ENCODE measurements at regions not wholly inside any gene's neighbourhood (a gene's known extent, or its start where the extent isn't known, plus 50 kb on each side); places are given as distances from the start of the nearest gene placed in this dataset.
"Not testable (repeated sequence)": the region's sequence is repeated elsewhere in the genome, so short reads cannot be mapped to it uniquely, and the experiment has no call there.

DNA sequence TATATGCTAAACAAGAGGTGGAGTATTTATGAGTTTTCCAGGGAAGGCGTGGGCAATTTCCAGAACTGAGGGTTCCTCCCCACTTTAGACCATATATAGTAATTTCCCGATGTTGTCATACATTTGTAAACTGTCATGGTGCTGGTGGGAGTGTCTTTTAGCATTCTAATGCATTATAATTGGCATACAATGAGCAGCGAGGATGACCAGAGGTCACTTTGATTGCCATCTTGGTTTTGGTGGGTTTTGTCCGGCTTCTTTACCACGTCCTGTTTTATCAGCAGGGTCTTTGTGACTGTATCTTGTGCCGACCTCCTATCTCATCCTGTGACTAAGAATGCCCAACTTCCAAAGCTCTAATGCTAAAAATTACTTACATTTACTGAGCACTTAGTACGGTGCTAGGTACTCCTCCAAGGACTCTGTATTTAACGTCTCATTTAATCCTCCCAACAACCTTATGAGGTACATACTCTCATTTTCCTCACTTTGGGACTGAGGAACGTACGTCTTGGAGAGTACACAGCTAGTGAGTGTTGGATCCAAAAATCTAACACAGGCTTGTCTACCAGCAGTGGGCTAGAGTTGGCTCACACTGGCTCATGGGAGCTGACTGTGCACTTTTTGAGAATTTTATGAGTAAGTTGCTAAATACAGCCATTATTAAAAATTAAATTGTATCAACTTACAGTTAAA is 144.8 kb upstream of the NEBL start:
- no peak for DNase-seq (ENCODE audit: low read depth in 4 of 4, low spot score in 3 of 4)

DNA sequence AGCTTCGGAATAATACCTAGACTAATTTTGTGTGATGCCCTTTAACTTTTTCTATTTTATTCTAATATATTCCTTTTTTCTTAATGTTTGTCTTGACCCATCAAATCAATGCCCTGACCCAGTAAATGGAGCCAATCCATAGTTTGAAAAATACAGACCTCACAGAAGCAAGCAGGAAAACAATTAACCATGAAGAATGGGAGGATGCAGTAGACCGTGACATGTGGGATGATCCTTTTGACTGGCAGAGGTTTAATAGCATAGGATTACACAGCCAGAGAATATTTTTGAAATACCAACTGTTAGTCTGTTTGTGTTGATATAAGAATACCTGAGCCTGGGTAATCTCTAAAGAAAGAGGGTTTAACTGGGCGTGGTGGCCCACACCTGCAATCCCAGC is 142.6 kb upstream of the NEBL start:
- DNase-seq (ENCODE audit: low read depth in 4 of 4, low spot score in 3 of 4) = no peak

DNA sequence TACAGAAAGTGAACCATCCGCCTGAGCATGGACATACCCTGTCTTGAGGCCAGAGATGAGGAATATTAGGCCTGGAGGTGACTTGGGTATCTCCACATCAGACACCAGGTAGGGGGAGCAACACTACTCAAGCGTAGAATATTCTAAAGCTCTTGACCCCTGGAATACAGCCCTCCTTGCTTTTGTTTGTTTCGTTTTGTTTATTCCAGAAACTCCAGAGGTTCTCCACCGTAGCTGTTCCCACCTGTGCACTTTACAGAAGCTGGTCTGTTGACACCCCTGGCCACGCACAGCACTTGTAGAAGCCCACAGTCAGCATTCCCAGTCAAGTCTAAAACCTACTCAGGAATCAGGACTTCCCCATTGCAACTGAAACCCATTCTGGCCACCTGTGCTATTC is 139.6 kb upstream of the NEBL start:
- DNase-seq (ENCODE audit: low read depth in 4 of 4, low spot score in 3 of 4) = no peak

DNA sequence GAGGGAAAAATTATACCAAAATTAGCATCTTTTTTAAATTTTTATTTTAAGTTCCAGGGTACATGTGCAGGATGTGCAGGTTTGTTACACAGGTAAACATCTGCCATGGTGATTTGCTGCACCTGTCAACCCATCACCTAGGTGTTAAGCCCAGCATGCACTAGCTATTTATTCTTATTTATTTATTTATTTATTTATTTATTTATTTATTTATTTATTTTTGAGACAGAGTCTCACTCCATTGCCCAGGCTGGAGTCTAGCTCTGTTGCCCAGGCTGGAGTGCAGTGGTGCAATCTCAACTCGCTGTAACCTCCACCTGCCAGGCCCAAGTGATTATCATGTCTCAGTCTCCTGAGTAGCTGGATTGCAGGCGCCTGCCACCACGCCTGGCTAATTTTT is 137.7 kb upstream of the NEBL start:
- DNase-seq (ENCODE audit: low read depth in 4 of 4, low spot score in 3 of 4) = not testable (repeated sequence)

DNA sequence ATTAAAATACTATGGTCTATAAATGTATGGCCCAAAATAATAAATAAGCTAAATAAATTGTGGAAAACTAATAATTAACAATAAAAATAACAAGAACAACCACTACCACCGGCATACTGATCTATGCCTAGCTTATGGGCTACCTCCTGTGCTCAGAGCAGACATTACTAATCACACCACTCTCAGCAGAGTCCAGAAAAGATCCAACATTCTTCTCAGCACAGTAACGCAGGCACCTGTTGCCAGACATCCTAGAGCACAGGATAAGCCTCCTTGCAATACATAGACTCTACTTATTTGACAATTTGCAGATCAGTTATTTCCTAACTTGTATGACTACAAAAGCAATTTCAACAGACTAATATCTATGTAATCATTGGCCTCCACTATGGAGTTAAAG is 137.1 kb upstream of the NEBL start:
- no peak for DNase-seq (ENCODE audit: low read depth in 4 of 4, low spot score in 3 of 4)

DNA sequence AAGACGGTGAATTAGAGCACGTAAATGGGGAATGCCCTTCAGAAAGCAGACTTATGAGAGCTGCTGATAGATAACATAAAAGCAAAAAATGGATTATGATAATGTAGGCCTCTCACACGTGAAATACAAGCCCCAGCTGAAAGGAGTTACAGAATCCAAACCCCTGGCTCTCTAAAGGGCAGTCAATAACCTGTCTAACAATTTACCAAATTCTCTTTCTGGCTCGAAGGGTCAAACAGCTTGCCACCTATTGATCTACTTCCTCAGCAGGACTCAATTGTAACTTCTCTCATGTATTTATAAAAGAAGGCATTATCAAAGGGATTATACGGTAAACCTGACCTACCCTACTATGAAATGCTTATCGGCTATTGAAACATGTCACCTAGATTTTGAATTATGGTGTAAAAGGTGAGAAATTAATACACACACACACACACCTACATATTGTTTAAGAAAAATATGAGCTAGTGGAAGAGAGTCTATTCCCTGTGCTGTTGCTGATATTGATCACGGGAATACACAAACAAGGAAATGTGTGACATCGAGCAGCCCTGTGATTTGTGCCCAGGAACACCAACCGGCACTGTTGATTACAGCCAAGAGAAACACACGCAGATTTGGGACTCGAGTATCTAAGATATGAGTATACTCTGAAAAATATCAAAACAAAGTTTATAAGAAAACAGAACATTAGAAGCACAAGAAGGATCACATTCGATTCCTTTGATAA is 135.6 kb upstream of the NEBL start:
- DNase-seq (ENCODE audit: low read depth in 4 of 4, low spot score in 3 of 4) = no peak

DNA sequence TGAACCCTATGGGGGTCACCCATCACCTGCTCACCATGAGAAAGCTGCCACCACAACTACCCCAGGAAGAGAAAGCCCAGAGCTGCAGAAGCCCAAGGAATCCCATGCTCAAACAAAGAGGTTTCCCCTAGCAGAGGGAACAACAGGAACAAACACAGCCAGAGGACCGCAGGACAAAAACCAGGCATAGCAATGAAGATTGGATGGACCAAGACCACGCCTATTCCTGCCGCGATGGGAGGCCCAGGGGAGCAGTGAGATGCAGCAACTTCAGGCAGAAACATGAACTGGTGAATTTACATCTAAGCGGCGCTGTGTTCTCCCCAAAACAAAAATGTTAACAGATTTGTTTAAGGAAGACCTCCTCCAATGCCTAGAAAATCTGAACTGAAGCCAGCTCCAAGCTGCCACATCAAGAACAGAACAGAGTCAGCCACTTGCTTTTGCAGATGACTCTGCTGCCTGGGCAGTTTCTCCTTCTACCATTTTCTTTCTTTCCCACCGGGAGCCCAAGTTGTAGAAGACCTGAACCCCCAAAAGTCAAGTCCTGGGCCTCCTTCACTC is 134.2 kb upstream of the NEBL start:
- DNase-seq (ENCODE audit: low read depth in 4 of 4, low spot score in 3 of 4) = no peak

DNA sequence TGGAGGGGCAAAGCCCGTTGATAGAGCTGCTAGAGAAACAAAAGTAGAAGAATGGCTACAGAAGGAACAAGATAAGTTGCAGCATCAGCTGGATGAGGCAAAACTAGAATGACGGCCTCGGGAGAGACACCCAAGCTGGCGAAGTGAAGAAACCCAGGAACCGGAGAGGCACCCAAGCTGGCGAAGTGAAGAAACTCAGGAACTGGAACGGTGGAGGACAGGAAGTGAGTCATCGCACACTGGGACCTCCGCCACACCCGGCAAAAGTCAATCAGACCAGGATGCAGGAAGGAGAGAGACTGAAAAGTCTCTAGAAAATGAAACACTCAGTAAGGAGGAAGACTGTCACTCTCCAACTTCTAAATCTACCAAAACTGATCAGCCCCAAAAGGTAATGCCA is 133.0 kb upstream of the NEBL start:
- no peak for DNase-seq (ENCODE audit: low read depth in 4 of 4, low spot score in 3 of 4)

DNA sequence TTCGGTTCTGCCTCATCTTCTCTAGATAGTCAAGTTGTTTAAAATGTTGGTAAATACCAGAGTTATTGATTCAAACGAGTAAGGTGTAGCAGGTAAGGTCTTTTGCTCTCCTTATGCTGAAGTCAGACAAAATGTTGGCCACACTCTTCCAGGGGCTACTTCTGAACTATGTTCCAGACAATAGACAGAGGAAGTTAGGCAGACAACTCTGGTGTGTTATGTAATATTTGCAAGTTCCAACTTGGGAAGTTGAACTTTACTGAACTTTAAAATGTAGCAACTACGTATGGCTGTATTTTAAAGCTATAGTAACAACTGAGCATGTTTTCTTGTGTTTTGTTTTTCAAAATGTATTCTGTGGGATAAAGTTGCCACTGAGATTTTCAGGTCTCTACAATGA is 125.7 kb upstream of the NEBL start:
- no peak for DNase-seq (ENCODE audit: low read depth in 4 of 4, low spot score in 3 of 4)

- no peak for DNase-seq (ENCODE audit: low read depth in 4 of 4, low spot score in 3 of 4)
These were observed 124.9 kb upstream of the NEBL start for GRCh38 chr10:21021843-21022594.

DNA sequence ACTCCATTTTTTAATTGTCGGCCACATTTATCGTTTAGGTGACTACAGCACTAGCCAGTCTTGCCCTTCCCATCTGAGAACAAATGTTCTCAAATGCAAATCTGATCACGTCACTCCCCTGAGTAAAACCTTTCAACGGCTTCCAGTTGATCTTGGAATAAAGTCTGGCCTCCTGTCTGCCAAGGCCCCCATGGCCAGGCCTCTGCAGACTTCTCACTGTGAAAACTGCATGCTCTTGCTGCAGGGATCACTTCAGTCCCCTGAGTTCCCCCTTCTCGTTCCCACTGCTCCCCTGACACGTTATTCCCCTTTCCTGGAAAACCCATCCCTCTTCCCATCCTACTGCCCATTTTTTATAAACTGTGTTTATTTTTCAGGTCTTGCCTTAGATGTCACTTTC is 124.1 kb upstream of the NEBL start:
- no peak for DNase-seq (ENCODE audit: low read depth in 4 of 4, low spot score in 3 of 4)

GRCh38 chr10:21020545-21020944 is 123.4 kb upstream of the NEBL start:
- no peak for DNase-seq (ENCODE audit: low read depth in 4 of 4, low spot score in 3 of 4)

GRCh38 chr10:21019436-21019835 is 122.3 kb upstream of the NEBL start:
- DNase-seq (ENCODE audit: low read depth in 4 of 4, low spot score in 3 of 4) = no peak

DNA sequence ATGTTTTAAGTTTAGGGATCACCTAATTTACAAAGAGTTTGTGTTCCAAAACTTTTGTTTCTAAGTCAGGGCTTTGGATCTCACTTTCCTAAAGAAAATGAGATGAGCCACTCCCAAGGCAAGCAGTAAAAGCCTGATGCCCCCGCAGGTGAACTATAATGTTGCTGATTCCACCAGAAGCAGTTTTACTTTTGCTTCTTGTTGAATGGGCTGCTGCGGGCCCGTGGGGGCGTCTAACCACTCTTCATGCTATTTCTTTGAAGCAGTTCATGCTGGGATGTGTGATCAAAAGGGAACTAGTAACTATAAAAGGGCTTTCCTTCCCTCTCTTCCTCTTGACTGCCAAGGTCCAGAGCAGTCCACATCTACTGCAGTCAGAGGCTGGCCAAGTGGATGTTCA is 118.7 kb upstream of the NEBL start:
- no peak for DNase-seq (ENCODE audit: low read depth in 4 of 4, low spot score in 3 of 4)

- no peak for DNase-seq (ENCODE audit: low read depth in 4 of 4, low spot score in 3 of 4)
These were observed 117.0 kb upstream of the NEBL start for GRCh38 chr10:21014141-21014540.

DNA sequence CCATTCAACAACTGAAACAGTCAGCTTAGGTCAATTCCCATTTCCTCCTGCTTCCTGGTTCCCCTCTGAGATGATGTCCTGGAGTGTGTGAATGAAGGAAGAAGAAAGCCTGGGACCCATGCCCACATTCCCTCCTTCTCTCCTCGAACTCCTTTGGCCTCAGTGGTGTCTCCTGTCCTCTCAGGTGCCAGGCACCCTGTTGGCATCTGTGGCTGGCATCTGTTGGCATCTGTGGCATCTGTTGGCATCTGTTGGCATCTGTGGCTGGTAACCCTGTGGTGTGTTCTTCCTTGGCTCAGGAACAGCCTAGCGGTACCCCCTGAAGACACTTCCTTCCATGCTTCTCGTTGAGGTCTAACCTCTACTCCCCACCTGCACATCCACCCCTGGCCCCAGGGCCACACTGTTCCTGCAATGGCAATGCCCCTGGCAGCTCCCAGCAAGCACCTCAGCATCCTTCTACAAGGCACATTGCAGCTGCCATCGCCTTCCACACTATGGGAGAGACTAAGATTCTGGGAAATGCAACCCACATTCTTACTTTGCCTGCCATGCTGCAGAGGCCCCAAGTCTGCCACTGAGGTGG is 114.4 kb upstream of the NEBL start:
- DNase-seq (ENCODE audit: low read depth in 4 of 4, low spot score in 3 of 4) = no peak

GRCh38 chr10:21010615-21011014 is 113.5 kb upstream of the NEBL start:
- no peak for DNase-seq (ENCODE audit: low read depth in 4 of 4, low spot score in 3 of 4)

DNA sequence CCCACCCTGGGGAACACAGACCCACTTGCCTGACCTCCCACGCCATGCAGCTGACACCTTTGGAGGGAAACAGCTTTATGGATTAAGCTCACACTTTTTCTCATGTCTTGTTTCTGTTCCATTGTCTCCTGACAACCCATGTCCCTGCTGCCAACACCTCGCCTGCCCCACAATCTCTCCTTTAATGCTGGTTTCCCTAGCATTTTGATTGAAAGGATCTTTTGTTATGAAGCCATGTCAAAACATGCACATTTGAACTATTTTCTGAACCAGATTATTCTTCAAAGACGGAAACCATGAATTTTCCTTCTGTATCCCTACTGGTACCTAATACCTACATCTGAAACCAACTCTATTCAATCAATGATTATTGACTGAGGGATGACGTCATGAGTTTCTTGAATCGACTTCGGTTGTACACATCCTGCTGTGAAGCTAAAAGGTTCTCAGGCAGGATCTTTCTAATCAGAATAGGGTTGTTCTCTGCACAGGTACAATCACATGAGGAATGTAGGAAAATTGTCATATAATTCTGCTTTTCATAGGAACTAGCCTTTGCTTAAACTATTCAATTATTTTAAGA is 106.2 kb upstream of the NEBL start:
- no peak for DNase-seq (ENCODE audit: low read depth in 4 of 4, low spot score in 3 of 4)

DNA sequence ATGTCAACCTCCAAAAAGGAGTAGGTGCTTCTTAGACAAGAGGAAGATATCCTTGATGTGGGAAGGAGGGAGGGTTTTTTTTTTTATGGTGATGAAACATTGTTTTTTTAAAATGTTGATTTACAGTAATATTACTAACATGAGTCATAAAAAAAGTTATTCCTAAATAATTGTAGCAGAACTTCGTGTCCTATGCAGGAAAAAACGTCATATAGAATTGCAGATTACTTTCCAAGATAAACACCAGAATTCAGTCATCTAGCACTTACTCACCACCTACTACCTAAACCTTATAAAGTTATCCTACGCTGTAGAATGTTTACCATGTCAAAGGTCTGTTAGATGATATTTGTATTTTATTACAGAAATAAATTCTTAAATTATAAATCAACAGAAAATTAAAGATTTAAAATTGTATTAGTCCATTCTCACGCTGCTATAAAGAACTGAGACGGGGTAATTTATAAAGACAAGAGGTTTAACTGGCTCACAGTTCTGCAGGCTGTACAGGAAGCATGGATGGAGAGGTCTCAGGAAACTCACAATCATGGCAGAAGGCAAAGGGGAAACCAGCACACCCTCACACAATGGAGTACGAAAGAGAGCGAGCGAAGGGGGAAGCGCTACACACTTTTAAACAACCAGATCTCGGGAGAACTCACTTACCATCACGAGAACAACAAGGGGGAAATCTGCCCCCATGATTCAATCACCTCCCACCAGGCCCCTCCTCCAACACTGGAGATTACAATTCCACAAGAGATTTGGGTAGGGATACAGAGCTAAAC is 105.2 kb upstream of the NEBL start:
- no peak for DNase-seq (ENCODE audit: low read depth in 4 of 4, low spot score in 3 of 4)

DNA sequence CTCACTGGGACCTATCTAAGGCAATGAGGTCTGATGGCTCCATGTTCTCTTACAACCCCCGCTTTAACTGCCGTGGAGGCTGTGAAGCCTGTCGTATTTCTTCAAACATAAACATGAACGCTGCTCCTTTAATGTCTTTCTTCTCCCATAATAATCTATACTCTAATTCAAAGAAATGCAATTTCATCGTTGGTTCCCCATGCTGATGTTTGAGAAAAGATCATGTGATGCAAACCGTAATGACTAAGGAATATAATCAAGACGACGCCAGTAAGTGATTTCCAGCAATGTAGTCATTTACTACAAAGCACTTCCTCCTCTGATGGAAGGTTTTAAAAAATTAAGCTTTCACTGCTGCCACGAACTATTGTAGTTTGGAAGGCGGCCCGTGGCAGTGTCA is 102.6 kb upstream of the NEBL start:
- no peak for DNase-seq (ENCODE audit: low read depth in 4 of 4, low spot score in 3 of 4)

Measured in left renal pelvis (tissue), 4 donors.